Activated CD8-positive, alpha-beta memory T cell treated with anti-CD3 and anti-CD28 coated beads for 48 hours (primary cell): ENCODE measurements at regions not wholly inside any gene's neighbourhood (a gene's known extent, or its start where the extent isn't known, plus 50 kb on each side); places are given as distances from the start of the nearest gene placed in this dataset.

Source experiments
- DNase-seq, 3 experiments: peaks; one replicate each; pipeline ENCODE4 v3.0.0-alpha.2; 2020; ENCODE audit warnings: low read depth in 2 of 3, low spot score in 2 of 3

DNA sequence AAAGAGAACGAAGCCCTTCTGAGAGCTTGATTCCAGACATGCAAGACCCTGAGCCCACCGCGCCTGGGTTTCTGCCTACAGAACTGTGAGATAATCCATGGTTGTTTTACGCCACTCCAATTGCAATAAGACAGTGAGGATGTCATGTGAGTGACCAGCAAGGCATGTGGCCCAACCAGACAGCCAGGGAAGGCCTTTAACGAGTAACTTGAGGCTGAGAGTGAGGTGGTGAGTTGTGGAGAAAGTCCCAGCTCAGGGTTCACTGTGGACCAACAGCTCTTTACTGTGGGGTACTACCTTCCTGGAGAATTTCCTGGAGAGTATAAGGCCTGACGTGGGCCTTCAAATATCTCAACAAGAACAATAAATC, 153.9 kb downstream of the ETS2 start:
- no peak for DNase-seq

GRCh38 chr21:38958940-38959691, 153.4 kb downstream of the ETS2 start:
- no peak for DNase-seq

- DNase-seq: no peak
Observed at GRCh38 chr21:38958323-38958705, 152.6 kb downstream of the ETS2 start.

DNA sequence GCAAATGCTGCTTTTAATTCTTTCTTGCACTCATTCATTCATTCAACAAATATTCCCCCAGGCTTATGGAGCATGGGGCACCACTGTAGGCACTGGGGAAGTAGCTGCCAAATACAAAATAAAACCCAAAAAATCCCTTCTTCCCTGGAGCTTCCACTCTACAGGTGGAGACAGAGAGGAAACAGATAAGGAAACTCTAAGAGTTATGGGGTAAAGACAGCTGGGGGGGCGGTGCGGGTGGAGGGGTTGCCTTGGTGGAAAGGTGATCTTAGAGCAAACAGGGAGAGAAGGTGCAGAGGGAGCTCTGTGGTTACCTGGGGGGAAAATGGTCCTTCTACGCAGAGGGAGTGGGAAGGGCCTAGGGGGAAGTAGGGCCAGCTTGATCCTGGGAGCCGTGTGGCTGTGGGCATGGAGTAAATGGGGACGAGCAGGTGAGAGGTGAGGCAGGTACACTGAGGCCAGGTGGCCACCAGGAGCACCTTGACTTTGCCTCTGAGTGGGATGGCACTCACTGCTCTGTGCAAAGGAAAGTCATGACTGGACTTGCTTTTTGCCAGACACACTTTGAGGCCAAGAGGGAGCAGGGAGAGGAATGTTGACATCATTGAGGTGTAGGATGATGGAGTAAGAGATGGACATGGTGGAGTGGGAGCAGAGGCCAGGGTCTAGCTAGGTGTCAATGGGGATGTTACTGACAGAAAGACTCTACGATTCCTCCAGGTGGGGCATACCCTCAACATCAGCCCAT, 152.0 kb downstream of the ETS2 start:
- DNase-seq: no peak

DNA sequence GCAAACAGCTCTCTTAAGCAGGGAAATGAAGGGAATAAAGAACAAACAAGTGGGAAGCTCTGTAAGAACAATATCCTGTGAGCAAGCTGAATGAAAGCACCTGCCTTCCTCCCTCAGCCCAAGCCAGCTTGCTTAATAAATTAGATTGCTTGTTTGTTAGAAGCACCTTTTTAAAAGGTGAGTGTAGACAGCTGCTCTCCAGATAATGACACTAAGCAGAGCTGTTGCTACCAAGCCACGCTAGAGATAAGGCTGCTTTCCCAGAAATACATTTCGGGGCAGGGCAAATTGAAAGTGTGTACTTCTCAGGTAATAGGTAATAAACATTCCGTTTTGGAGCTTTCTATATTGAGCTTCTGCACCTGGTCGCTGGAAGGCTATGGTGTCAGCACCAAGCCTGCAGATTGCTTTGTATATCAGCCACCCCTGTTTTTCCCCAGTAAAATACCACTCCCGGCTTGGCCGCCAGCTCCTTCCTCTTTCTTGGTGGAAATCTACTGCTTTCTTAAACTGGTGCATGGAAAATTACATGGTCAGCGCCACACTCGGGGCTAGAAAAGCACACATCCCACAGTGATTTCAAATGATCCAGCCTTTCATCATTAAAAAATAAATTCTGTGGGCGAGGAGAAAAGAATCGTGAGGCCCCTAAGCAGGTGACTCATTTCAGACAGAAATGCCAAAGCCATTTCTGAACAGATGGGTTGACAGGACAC, 151.3 kb downstream of the ETS2 start:
- no peak for DNase-seq

GRCh38 chr21:38956521-38956855, 150.8 kb downstream of the ETS2 start:
- no peak for DNase-seq

DNA sequence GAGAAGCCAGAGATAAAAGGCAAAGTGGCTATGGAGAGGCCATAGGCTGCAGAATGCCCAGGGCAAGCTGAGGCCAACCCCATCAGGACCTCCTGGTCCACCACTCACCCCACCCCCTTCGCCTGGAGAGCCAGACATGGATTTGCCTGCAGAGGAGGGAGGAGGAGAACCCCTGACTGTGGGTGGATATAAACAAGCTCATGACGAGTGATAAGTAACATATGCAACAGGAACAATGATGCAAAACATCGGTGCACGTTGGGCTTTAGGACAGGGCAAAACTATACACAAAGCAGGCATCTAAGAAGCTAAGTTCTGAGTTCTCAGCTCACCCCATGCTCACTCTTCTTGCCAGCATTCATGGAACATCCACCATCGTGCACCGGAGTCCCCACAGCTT, 150.3 kb downstream of the ETS2 start:
- DNase-seq: no peak

DNA sequence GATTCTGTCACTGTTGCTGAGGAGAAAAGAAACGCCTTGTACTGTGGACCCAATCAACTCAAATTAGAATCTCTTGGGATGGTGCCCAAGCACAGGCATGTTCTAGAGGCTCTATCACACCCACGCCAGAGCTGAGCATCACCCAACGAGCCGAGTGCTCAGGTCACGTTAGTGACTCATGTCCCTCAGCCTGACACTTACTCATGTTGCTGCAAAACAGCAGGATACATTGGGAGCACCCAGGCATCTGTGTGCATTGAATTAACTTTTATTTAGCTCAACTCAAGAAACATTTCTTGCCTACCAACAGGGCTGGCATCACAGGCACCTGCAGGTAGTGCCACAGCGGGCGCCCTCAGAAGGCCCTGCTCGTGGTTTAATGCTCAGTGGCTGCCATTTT, 149.8 kb downstream of the ETS2 start:
- DNase-seq: no peak

DNA sequence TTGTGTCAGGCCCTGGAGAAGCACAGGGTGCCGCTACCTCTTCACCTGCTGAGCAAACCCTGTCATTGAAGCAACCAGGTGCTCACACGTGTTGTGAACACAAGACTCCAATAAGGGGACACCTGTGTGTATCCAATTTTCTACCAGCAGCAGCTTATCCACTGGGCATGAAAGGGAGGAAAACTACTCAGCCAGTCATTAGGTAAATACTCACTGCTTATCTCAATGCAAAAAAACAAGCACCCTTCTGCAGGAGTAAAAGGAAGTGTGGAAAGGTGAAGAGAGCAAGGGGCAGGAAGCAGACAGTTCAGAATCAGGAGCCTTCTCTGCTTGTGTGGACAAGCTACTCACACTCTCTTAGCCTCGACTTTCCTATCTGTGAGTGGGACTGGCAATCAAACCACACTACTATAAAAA, 148.9 kb downstream of the ETS2 start:
- DNase-seq: no peak

DNA sequence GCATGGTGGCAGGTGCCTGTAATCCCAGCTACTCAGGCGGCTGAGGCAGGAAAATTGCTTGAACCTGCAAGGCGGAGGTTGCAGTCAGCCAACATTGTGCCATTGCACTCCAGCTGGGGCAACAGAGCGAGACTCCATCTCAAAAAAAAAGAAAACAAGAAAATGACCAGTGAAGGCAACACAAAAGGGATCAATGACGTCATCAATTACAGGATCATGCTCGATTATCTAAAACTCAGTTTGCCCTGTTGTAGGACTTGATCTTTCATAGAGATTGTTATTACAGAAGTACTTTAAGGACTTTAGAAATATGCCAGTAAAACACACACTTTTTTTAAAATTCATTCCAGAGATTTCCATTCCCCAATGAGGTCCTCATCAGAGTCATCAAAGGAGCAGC, 147.8 kb downstream of the ETS2 start:
- no peak for DNase-seq

GRCh38 chr21:38952890-38953289, 147.2 kb downstream of the ETS2 start:
- no peak for DNase-seq

DNA sequence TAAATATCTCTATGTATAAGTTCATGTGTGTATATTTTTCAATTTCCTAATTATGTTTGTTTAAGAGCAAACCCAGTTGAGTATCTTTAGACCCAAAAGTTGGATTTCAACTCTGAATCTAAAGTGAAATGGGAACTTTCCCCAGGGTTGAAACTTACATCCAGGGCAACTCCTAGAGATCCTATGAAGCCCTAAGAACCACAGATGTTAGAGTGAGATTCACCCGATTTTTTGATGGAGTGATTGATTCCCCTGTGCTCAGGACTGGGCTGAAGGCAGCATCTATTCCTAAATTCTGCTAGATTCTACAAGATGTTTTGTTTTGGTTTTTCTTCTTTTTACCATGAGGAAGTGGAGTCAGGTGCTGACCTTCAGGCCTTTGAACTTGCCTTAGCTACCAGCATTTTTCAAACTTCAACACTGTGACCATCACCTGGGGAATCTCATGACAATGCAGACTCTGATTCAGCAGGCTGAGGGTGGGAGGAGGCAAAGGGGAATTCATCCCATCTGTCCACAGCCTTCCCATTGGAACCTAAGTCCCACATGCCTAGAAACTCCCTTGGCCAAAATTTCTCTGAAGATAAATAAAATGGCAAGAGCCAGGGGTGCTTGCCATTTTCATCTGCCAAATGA, 145.5 kb downstream of the ETS2 start:
- DNase-seq: no peak

DNA sequence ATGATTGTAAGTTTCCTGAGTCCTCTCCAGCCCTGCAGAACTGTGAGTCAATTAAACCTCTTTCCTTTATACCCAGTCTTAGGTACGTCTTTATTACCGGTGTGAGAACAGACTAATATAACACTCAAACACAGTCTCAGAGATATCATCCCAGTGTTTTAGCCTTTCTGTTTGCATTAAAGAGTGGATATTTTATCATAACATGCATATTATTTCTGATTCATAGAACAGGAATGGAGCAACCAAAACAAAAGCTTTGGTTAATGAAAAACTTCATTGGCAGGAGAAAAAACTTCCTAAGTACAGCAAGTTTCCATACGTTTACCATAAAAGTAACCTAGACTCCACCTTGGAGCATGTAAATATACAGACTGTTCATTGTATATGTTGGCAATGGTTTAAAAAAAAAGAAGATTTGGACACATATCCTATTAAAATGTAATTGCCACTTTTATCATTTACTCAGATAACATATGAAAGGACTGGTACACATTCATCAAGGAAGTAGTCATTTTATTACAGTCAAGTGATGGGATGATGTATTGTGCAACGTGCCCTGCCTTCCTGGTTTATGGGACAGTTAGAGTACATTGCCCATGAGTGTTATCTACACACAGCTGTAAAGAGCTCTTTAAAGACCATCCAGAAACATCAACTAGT, 144.8 kb downstream of the ETS2 start:
- no peak for DNase-seq

DNA sequence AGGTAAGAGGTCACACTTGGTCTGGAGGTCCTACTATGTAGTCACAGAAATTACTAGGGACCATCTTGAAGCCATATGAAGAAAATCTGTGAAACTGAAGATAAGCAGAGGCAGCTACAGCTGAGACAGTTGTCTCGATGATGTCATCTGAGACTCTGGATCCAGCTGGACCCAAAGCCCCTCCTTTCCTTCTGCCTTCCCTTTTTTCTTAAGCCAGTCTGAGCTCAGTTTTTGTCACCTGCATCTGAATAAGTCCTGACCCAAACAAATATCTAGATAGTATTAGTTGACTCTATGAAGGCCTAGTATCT, 143.3 kb downstream of the ETS2 start:
- DNase-seq: no peak

DNA sequence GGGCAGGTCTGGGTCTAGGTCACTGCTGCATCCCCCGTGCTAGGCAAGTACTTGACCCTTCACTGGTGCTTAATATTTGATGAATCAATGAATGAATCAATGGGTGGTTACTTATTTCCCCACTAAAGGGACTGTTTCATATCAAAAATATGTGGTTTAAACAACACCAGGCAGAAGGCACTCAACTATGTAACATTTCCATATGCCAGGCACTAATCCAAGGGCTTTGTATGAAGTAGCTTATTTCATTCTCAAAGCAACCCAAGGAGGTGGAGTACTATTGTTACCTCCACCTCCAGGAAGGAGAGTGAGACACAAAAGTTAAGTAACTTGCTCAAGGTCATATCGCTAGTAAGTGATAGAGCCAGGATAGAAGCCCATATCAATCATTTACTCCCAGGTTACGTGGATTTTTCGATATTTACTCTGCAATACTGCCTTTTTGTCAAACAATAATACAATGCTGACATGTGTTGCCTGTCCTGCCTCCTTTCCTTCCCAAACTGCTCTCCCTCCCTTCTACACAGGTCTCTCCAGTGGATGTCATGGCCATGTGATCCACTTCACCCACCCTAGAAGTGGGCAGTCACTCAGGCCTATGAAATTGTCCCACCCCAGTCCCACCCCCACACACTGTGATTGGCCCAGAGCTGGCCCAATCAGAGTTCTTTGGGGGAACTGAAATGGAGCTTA, 142.8 kb downstream of the ETS2 start:
- no peak for DNase-seq

GRCh38 chr21:38945545-38946245, 140.0 kb downstream of the ETS2 start:
- no peak for DNase-seq

- DNase-seq: no peak
Observed at GRCh38 chr21:38944903-38945302, 139.2 kb downstream of the ETS2 start.

DNA sequence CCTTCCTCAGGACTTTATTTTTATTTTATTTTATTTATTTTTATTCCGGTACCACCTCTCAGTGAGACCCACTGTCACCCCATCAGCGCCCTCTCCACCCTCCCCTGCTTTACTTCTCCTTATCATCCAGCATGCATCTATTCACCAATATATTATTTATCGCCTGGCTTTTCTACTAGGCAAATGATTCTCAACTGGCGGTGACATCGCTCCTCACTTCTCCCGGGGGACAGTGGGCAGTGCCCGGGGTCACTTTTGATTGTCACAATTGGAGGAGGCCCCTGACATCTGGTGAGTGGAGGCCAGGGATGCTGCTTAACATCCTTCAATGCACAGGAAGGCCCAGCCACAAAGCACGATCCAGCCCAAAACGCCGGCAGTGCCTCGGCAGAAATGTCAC, 138.7 kb downstream of the ETS2 start:
- no peak for DNase-seq

DNA sequence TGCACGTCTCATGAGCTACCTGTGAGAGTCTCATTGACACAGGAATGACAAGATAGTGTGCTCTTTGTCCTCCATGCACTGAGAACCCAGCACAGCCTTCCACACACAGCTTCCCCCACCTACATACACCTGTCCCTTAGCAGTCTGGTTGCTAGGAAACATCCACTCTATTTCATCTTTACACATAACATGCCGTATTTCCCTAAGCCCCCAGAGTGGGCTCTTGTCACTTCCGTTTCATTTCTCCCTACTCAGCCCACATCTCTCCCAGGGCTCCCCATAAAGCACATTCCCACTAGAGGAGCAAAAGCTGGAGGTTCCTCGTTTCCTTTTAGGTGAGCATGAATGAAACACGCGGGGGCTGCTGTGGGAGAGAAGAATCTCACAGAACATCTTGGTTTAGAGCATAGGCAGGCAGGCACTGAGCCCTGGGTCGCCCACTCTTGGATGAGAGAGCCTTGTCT, 137.1 kb downstream of the ETS2 start:
- no peak for DNase-seq

DNA sequence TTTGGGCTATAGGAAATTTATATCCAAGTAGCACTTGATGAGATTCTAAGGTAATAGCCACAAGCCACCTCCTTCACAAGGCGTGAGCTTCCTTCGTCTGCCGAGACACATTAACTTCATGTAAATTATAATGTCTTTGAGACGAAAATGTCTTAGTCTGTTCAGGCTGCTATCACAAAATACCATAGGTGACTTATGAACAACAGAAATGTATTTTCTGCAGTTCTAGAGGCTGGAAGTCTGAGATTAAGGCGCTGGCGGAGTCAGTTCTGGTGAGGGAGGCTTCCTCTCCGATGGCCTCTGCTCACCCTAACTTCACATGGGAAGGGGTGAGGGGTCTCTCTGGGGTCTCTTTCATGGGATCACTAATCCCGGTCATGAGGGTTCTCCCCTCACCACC, 133.0 kb downstream of the ETS2 start:
- no peak for DNase-seq
